H1 (cell line): ENCODE measurements at regions not wholly inside any gene's neighbourhood (a gene's known extent, or its start where the extent isn't known, plus 50 kb on each side); places are given as distances from the start of the nearest gene placed in this dataset.

ENCODE experiments used
- CTCF ChIA-PET: fragments of 300-600 bp; sonication (Branson Sonifier 250); formaldehyde crosslinking; loops from one replicate; lab custom pipeline; 2021; ENCODE audit not compliant: partially characterized antibody; lab: Charles Lee
- POLR2A ChIA-PET: fragments of 300-600 bp; sonication (Branson Sonifier 250); formaldehyde crosslinking; loops from one replicate; lab custom pipeline; 2021; ENCODE audit warnings: inconsistent platforms; ENCODE audit not compliant: partially characterized antibody; lab: Charles Lee
- DNase-seq, 2 experiments: peaks; one replicate each; pipeline versions ENCODE4 v3.0.0 to v3.0.0-alpha.2; 2010 to 2022; ENCODE audit warnings: low spot score in 2 of 2, low read depth in 1 of 2, mixed read lengths in 1 of 2
- FAIRE-seq: peaks from 2 replicates; lab custom pipeline; 2011; peaks lifted over from hg19 to GRCh38; lab: Jason Lieb, UNC
- H2AFZ ChIP-seq: 2 replicates; pipeline ENCODE4 v1.8.1; 2012; ENCODE audit warnings: low read length, inconsistent platforms
- H2AK5ac ChIP-seq: 2 replicates; pipeline ENCODE4 v1.6.1; 2013; ENCODE audit warnings: low read depth, low read length
- H2BK120ac ChIP-seq: replicated peaks from 2 replicates; pipeline ENCODE3; 2013; ENCODE audit warnings: low read depth, low read length, inconsistent platforms
- H2BK12ac ChIP-seq: 2 replicates; pipeline ENCODE4 v1.6.1; 2013; ENCODE audit warnings: low read depth, low read length
- H2BK15ac ChIP-seq: 2 replicates; pipeline ENCODE4 v1.6.1; 2013; ENCODE audit warnings: low read length
- H2BK20ac ChIP-seq: 2 replicates; pipeline ENCODE4 v1.6.1; 2013; ENCODE audit warnings: low read length
- H2BK5ac ChIP-seq: 2 replicates; pipeline ENCODE4 v1.6.1; 2013; ENCODE audit warnings: low read depth, low read length
- H3K14ac ChIP-seq: 2 replicates; pipeline ENCODE4 v1.6.1; 2013; ENCODE audit warnings: inconsistent platforms; ENCODE audit not compliant: insufficient read length
- H3K18ac ChIP-seq: 2 replicates; pipeline ENCODE4 v1.6.1; 2013; ENCODE audit warnings: low read length; ENCODE audit errors: extremely low read depth
- H3K23ac ChIP-seq: 2 replicates; pipeline ENCODE4 v1.6.1; 2013; ENCODE audit warnings: inconsistent platforms; ENCODE audit not compliant: insufficient read length
- H3K23me2 ChIP-seq: 2 replicates; pipeline ENCODE4 v1.6.1; 2013; ENCODE audit warnings: low read depth, low read length
- H3K27ac ChIP-seq: 2 replicates; pipeline ENCODE4 v1.6.1; 2011; ENCODE audit warnings: low read depth, low read length, inconsistent platforms
- H3K27me3 ChIP-seq, 4 experiments: replicated peaks in 1 of 4; 1 replicate in 1 of 4; 2 replicates in 3 of 4; pipeline versions ENCODE4 v1.6.1 to v1.8.1; 2011 to 2013; ENCODE audit warnings: low read length in 3 of 4, mild to moderate bottlenecking in 3 of 4, inconsistent platforms in 2 of 4, mixed read lengths in 2 of 4, moderate library complexity in 1 of 4; ENCODE audit not compliant: control insufficient read depth in 3 of 4, insufficient read depth in 3 of 4; ENCODE audit errors: extremely low read depth in 1 of 4
- H3K36me3 ChIP-seq, 4 experiments: 2 replicates each; pipeline versions ENCODE4 v1.6.1 to v1.8.1; 2011 to 2013; ENCODE audit warnings: mild to moderate bottlenecking in 4 of 4, low read length in 3 of 4, moderate library complexity in 2 of 4, control low read depth in 1 of 4, inconsistent platforms in 1 of 4; ENCODE audit not compliant: insufficient read depth in 4 of 4, control insufficient read depth in 2 of 4
- H3K4ac ChIP-seq: replicated peaks from 2 replicates; pipeline ENCODE3; 2013; ENCODE audit warnings: low read length, low read depth, mixed read lengths, inconsistent platforms; ENCODE audit not compliant: insufficient read length
- H3K4me1 ChIP-seq, 4 experiments: replicated peaks in 1 of 4; 1 replicate in 1 of 4; 2 replicates in 3 of 4; pipeline versions ENCODE4 v1.6.1 to v1.8.1; 2011 to 2013; ENCODE audit warnings: low read length in 3 of 4, inconsistent platforms in 2 of 4, mixed read lengths in 1 of 4; ENCODE audit not compliant: insufficient read depth in 4 of 4, control insufficient read depth in 3 of 4
- H3K4me2 ChIP-seq, 2 experiments: 2 replicates each; pipeline versions ENCODE4 v1.6.1 to v1.8.1; 2011 to 2013; ENCODE audit warnings: low read depth in 2 of 2, low read length in 2 of 2, control low read depth in 1 of 2, inconsistent platforms in 1 of 2, mild to moderate bottlenecking in 1 of 2; ENCODE audit not compliant: insufficient read depth in 1 of 2
- H3K4me3 ChIP-seq, 4 experiments: fragments of 200-600, 300-600 bp in 1 of 4; sonication (generic), shearing (Covaris generic), sonication (Bioruptor Twin) in 1 of 4; 2 replicates each; pipeline versions ENCODE4 v1.5.1 to v1.8.1; 2011 to 2016; ENCODE audit warnings: low read length in 4 of 4, low read depth in 3 of 4, control low read depth in 2 of 4, inconsistent platforms in 2 of 4, mild to moderate bottlenecking in 2 of 4, mixed read lengths in 1 of 4, moderate library complexity in 1 of 4; ENCODE audit not compliant: insufficient read depth in 2 of 4; ENCODE audit errors: extremely low read depth in 1 of 4
- H3K56ac ChIP-seq: replicated peaks from 2 replicates; pipeline ENCODE3; 2013; ENCODE audit warnings: low read depth, mild to moderate bottlenecking, mixed read lengths, low read length, inconsistent platforms; ENCODE audit not compliant: insufficient read length
- H3K79me1 ChIP-seq: 2 replicates; pipeline ENCODE4 v1.6.1; 2013; ENCODE audit warnings: low read depth, low read length, control low read depth
- H3K79me2 ChIP-seq, 2 experiments: 2 replicates each; pipeline versions ENCODE4 v1.6.1 to v1.8.1; 2012 to 2013; ENCODE audit warnings: low read length in 2 of 2, mild to moderate bottlenecking in 2 of 2, inconsistent platforms in 1 of 2; ENCODE audit not compliant: insufficient read depth in 2 of 2, control insufficient read depth in 1 of 2
- H3K9ac ChIP-seq, 4 experiments: replicated peaks in 1 of 4; 1 replicate in 1 of 4; 2 replicates in 3 of 4; pipeline versions ENCODE4 v1.6.1 to v1.8.1; 2011 to 2013; ENCODE audit warnings: low read depth in 3 of 4, low read length in 3 of 4, control low read depth in 2 of 4, mild to moderate bottlenecking in 2 of 4, moderate library complexity in 2 of 4, inconsistent platforms in 1 of 4; ENCODE audit errors: extremely low read depth in 1 of 4
- H3K9me3 ChIP-seq, 2 experiments: 2 replicates each; pipeline versions ENCODE4 v1.6.1 to v1.8.1; 2012 to 2013; ENCODE audit warnings: mild to moderate bottlenecking in 2 of 2, moderate library complexity in 2 of 2, control low read depth in 1 of 2, inconsistent platforms in 1 of 2, low read depth in 1 of 2, low read length in 1 of 2, mixed read lengths in 1 of 2; ENCODE audit not compliant: insufficient read depth in 2 of 2
- H4K20me1 ChIP-seq, 2 experiments: replicated peaks in 1 of 2; 2 replicates each; pipeline versions ENCODE3 to v1.8.1; 2011 to 2013; ENCODE audit warnings: inconsistent platforms in 2 of 2, low read length in 2 of 2, mild to moderate bottlenecking in 1 of 2; ENCODE audit not compliant: insufficient read depth in 2 of 2, control insufficient read depth in 1 of 2
- H4K5ac ChIP-seq: 2 replicates; pipeline ENCODE4 v1.6.1; 2013; ENCODE audit warnings: low read length, low read depth, mixed read lengths, inconsistent platforms; ENCODE audit not compliant: insufficient read length
- H4K8ac ChIP-seq: 2 replicates; pipeline ENCODE4 v1.8.0; 2013; ENCODE audit warnings: mild to moderate bottlenecking, moderate library complexity, low read length, inconsistent platforms; ENCODE audit not compliant: insufficient read depth; ENCODE audit errors: extremely low read depth
- H4K91ac ChIP-seq: replicated peaks from 2 replicates; pipeline ENCODE3; 2013; ENCODE audit warnings: low read length, mixed read lengths, inconsistent platforms; ENCODE audit not compliant: insufficient read length
- JUND ChIP-seq: IDR thresholded peaks from 2 replicates; pipeline ENCODE4 v1.6.1; 2011; ENCODE audit warnings: mild to moderate bottlenecking, improper control_type of control experiment, low read length
- WGBS, 2 experiments: shearing (Covaris generic) in 1 of 2; methylation state at CpG; one replicate each; pipeline versions ENCODE4 v1.1.6 to v1.1.7; 2013 to 2015; ENCODE audit warnings: low lambda C conversion rate in 2 of 2, mixed read lengths in 2 of 2, inconsistent platforms in 1 of 2, low coverage in 1 of 2, missing lambda C conversion rate in 1 of 2; ENCODE audit not compliant: insufficient replicate concordance in 2 of 2, insufficient coverage in 1 of 2, insufficient read length in 1 of 2; ENCODE audit errors: extremely low coverage in 1 of 2, missing lambda C conversion rate in 1 of 2; 5-methylcytosine and 5-hydroxymethylcytosine counted together

GRCh38 chr20:53654932-53655624 is 61.4 kb upstream of the ZNF217 start:
- peaks cover 0 to 5% (median 2%) of the 10 kb centered on the region in 4 experiments; a peak in 2 of 7 replicates for H3K4me1 ChIP-seq
- no peak for FAIRE-seq
- H2AFZ ChIP-seq = peak overlapping the region; percentile 54

More at GRCh38 chr20:53654932-53655624, 61.4 kb upstream of the ZNF217 start:
- 91% methylated on average over 13 of the region's 13 CpGs; no CpG with 5 or more reads in 1 of the 2 experiments for WGBS, 2 experiments
- no peak for TF ChIP-seq JUND
- H3K18ac ChIP-seq = no peak overlapping the region
- no peak overlapping the region for H4K91ac ChIP-seq
- H3K23me2 ChIP-seq = no peaks in the 10 kb centered on the region; the same call in 1 of the 2 replicates
- DNase-seq = no peak
- no peak overlapping the region for H3K4me3 ChIP-seq
- H3K27me3 ChIP-seq = no peaks in the 10 kb centered on the region
- H2BK15ac ChIP-seq = no peak overlapping the region
- no peaks in the 10 kb centered on the region for H4K20me1 ChIP-seq
- H3K79me1 ChIP-seq = no peaks in the 10 kb centered on the region
- H2BK20ac ChIP-seq = no peak overlapping the region
- no peak overlapping the region for H3K27ac ChIP-seq
- H2BK5ac ChIP-seq = no peak overlapping the region
- H3K36me3 ChIP-seq = no peaks in the 10 kb centered on the region
- CTCF ChIA-PET = interaction anchor here (0.6 to 0.7 kb wide), 2 partner anchors 42 to 356 kb away, joined by 3 to 4 read pairs; no protein-coding TSS in a partner anchor
- H3K14ac ChIP-seq = no peak overlapping the region
- no peak overlapping the region for H3K23ac ChIP-seq
- no peaks in the 10 kb centered on the region for H3K79me2 ChIP-seq
- H3K9ac ChIP-seq = no peak overlapping the region
- POLR2A ChIA-PET = no interaction called here
- no peak overlapping the region for H2AK5ac ChIP-seq
- no peak overlapping the region for H3K56ac ChIP-seq
- H2BK120ac ChIP-seq = no peak overlapping the region
- H2BK12ac ChIP-seq = no peak overlapping the region
- H4K5ac ChIP-seq = no peak overlapping the region
- no peak overlapping the region for H4K8ac ChIP-seq
- no peak overlapping the region for H3K4ac ChIP-seq
- H3K9me3 ChIP-seq = no peaks in the 10 kb centered on the region
- H3K4me2 ChIP-seq = no peak overlapping the region
